ENCODE measurements at regions not wholly inside any gene's neighbourhood (a gene's known extent, or its start where the extent isn't known, plus 50 kb on each side); places are given as distances from the start of the nearest gene placed in this dataset.

DNA sequence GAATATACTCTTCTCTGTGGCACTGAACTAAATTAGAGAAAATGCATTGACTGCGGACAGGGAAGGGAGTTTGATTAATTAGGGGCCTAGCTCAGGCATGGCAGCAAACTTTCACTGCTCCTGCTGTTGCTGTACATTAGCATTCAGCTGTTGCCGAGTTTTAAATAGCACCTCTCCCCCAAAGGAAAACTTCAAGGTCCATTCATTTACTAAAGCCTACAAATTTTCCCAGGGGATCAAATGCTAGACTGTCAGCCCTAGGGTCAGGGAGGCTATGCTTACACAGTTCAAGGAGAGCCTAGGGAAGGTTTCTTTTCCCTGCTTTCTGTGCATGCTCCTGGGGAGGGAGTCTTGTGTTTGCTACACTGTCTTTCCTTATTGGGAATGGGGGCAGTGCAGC, 60.0 kb upstream of the GZMB start:
- TF ChIP-seq POLR2A (IDR thresholded peaks at IDR 0.05) (no peak), CTCF (IDR thresholded peaks at IDR 0.05) (no peak)

Data from esophagus squamous epithelium (tissue), 4 donors.